ENCODE measurements at regions not wholly inside any gene's neighbourhood (a gene's known extent, or its start where the extent isn't known, plus 50 kb on each side); places are given as distances from the start of the nearest gene placed in this dataset.

- no peak for TF ChIP-seq CTCF (IDR thresholded peaks at IDR 0.05)
- no peak for TF ChIP-seq JUN (CRISPR knock-in tag; IDR thresholded peaks at IDR 0.05)
- TF ChIP-seq USF2 (CRISPR knock-in tag; IDR thresholded peaks at IDR 0.05), result no peak
- TF ChIP-seq ETV6 (CRISPR knock-in tag; IDR thresholded peaks at IDR 0.05), result no peak
- no peak for TF ChIP-seq CREM (CRISPR knock-in tag; IDR thresholded peaks at IDR 0.05)
Observed at GRCh38 chr7:111591-111990, 80.8 kb upstream of the FAM20C start.
